A673 (cell line): ENCODE measurements at regions not wholly inside any gene's neighbourhood (a gene's known extent, or its start where the extent isn't known, plus 50 kb on each side); places are given as distances from the start of the nearest gene placed in this dataset.

Experiments
- BruUV-seq: library from RNA; stranded (reverse); fragments of 400-500 nt; replicated peaks from 2 replicates; lab custom pipeline; 2021; lab: Mats Ljungman, UMichigan
- CTCF ChIA-PET: fragments of 300-600 bp; sonication (Branson Sonifier 250); formaldehyde crosslinking; loops from one replicate; lab custom pipeline; 2022; ENCODE audit warnings: antibody characterized with exemption; lab: Charles Lee
- POLR2A ChIA-PET: fragments of 300-600 bp; sonication (Branson Sonifier 250); formaldehyde crosslinking; loops from one replicate; lab custom pipeline; 2022; ENCODE audit warnings: antibody characterized with exemption; ENCODE audit not compliant: low non-redundant PET; lab: Charles Lee
- DNase-seq: peaks from one replicate; pipeline ENCODE4 v3.0.0-alpha.2; 2015; ENCODE audit warnings: low spot score
- H3K27ac ChIP-seq: fragments of 200-600 bp; sonication (generic); 2 replicates; pipeline ENCODE4 v1.5.1; 2016; ENCODE audit warnings: mixed run types, low read depth, mild to moderate bottlenecking, mixed read lengths, antibody characterized with exemption, low read length; ENCODE audit not compliant: poor library complexity, severe bottlenecking
- H3K27me3 ChIP-seq: fragments of 200-600 bp; sonication (generic); replicated peaks from 2 replicates; pipeline ENCODE4 v1.6.1; 2017; ENCODE audit warnings: mixed run types, low read depth, mild to moderate bottlenecking, mixed read lengths, antibody characterized with exemption, low read length; ENCODE audit not compliant: insufficient read depth, poor library complexity
- H3K36me3 ChIP-seq: fragments of 200-600 bp; sonication (generic); 2 replicates; pipeline ENCODE4 v1.6.1; 2016; ENCODE audit warnings: mixed run types, mild to moderate bottlenecking, mixed read lengths, antibody characterized with exemption, low read length; ENCODE audit not compliant: insufficient read depth, poor library complexity, severe bottlenecking
- H3K4me1 ChIP-seq: fragments of 200-600 bp; sonication (generic); 2 replicates; pipeline ENCODE4 v1.6.1; 2017; ENCODE audit warnings: mixed run types, mild to moderate bottlenecking, mixed read lengths, antibody characterized with exemption, low read length; ENCODE audit not compliant: insufficient read depth, poor library complexity, severe bottlenecking
- H3K4me3 ChIP-seq: fragments of 200-600 bp; sonication (generic); 2 replicates; pipeline ENCODE4 v1.5.1; 2016; ENCODE audit warnings: low read depth, mixed run types, mild to moderate bottlenecking, mixed read lengths, low read length; ENCODE audit not compliant: poor library complexity, severe bottlenecking
- H3K9me3 ChIP-seq: fragments of 200-600 bp; sonication (generic); 2 replicates; pipeline ENCODE4 v1.6.1; 2016; ENCODE audit warnings: mixed run types, low read depth, mild to moderate bottlenecking, mixed read lengths, antibody characterized with exemption, low read length; ENCODE audit not compliant: poor library complexity, severe bottlenecking
- EZH2 ChIP-seq: fragments of 200-600 bp; sonication (generic); IDR thresholded peaks from 2 replicates; pipeline ENCODE4 v1.6.1; 2017; ENCODE audit warnings: borderline replicate concordance, low read depth, mild to moderate bottlenecking, mixed read lengths, antibody characterized with exemption, low read length; ENCODE audit not compliant: poor library complexity, severe bottlenecking
- intact Hi-C: fragments of 100-400 bp; cut with micrococcal nuclease; formaldehyde crosslinking; loops from one replicate; pipeline ENCODE4 v1.10.0; 2022; ENCODE audit not compliant: unreplicated experiment
- TF ChIP-seq, protein P1 (sequence below): fragments of 300-800, 200-600 bp; sonication (generic); conservative IDR thresholded peaks from 2 replicates; pipeline ENCODE4 v1.5.1; 2017; ENCODE audit warnings: low read depth, mild to moderate bottlenecking, antibody characterized with exemption, low read length, moderate library complexity, mixed read lengths

DNA sequence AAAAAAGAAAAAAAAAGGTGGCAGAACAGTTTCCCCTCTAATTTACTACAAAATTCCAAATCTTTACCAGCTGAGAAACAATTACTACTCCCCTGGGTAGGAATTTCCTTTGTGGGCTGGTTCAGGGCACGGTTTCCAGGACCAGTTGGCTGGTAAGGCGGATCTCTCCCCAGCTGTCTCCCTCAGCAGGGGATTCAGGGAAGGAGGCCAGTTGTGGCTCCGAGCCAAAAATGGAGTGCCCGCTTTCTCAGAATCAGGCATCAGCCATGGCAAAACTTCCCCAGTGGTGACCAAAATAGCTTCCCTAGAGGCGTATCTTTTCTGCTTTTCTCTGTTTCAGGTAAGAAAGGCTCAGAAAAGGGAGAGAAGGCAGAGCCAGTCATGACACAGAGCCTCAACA lies 91.2 kb downstream of the ZNF22 start:
- TF ChIP-seq, protein P1, sequence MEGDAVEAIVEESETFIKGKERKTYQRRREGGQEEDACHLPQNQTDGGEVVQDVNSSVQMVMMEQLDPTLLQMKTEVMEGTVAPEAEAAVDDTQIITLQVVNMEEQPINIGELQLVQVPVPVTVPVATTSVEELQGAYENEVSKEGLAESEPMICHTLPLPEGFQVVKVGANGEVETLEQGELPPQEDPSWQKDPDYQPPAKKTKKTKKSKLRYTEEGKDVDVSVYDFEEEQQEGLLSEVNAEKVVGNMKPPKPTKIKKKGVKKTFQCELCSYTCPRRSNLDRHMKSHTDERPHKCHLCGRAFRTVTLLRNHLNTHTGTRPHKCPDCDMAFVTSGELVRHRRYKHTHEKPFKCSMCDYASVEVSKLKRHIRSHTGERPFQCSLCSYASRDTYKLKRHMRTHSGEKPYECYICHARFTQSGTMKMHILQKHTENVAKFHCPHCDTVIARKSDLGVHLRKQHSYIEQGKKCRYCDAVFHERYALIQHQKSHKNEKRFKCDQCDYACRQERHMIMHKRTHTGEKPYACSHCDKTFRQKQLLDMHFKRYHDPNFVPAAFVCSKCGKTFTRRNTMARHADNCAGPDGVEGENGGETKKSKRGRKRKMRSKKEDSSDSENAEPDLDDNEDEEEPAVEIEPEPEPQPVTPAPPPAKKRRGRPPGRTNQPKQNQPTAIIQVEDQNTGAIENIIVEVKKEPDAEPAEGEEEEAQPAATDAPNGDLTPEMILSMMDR: no peak
- no peak for TF ChIP-seq EZH2
- ChIA-PET POLR2A (no interaction called here), CTCF (no interaction called here)
- intact Hi-C loops: no loop called here
- H3K27ac ChIP-seq: peak overlapping the region; percentile 40
- no peak overlapping the region for H3K4me3 ChIP-seq
- H3K9me3 ChIP-seq: no peaks in the 10 kb centered on the region
- H3K4me1 ChIP-seq: peaks cover 39% of the 10 kb centered on the region
- no TSS peak for BruUV-seq
- H3K27me3 ChIP-seq: no peaks in the 10 kb centered on the region
- peak; percentile 65 for DNase-seq
- H3K36me3 ChIP-seq: no peaks in the 10 kb centered on the region

DNA sequence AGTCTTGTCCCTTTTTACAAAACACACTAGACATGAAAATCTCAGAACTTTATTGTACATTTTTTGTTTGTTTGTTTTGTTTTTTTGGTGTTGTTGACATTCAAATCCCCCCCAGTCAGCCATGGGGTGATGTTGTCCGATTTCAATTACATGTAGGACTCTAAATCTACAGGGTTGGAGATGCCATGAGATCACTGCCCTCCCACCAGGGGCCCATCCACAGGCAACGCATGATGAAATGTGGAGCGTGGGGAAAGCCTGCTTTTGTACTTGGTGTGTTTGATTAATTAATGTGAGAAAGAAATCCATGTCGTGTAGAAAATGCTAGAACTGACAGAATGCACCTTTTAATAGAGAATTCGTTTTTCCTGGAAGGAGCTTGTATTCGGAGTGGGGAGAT lies 93.2 kb downstream of the ZNF22 start:
- H3K4me3 ChIP-seq: no peak overlapping the region
- intact Hi-C loops: no loop called here
- ChIA-PET POLR2A (no interaction called here), CTCF (no interaction called here)
- peaks cover 39% of the 10 kb centered on the region for H3K4me1 ChIP-seq
- no peak overlapping the region for H3K27ac ChIP-seq
- no peaks in the 10 kb centered on the region for H3K36me3 ChIP-seq
- H3K27me3 ChIP-seq: no peaks in the 10 kb centered on the region
- DNase-seq: no peak
- no TSS peak for BruUV-seq
- TF ChIP-seq, protein P1: no peak
- TF ChIP-seq EZH2: no peak
- no peaks in the 10 kb centered on the region for H3K9me3 ChIP-seq

DNA sequence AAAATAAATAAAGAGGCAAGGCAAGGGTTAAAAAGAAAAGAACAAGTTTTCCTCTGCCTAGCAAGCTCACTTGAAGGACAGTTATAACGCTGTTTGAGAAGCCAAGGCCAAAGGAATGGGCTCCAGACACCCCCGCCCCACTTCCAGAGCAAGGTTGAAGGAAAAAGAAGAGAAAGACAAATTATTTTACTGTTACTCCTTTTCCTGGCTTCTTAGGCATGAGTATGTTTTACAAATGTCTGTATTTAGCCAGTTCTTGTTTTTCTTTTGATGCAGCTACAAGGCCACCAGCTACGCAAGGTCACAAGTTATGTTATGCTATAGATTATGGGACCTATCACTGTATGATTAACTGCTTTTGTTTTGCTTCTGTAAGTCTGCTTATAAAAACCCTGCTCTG lies 94.6 kb downstream of the ZNF22 start:
- no peak for DNase-seq
- H3K36me3 ChIP-seq: no peaks in the 10 kb centered on the region
- peaks cover 39% of the 10 kb centered on the region for H3K4me1 ChIP-seq
- BruUV-seq: no TSS peak
- CTCF ChIA-PET: no interaction called here
- no peak overlapping the region for H3K4me3 ChIP-seq
- peak overlapping the region; percentile 18 for H3K27ac ChIP-seq
- no peaks in the 10 kb centered on the region for H3K9me3 ChIP-seq
- intact Hi-C loops: no loop called here
- POLR2A ChIA-PET: no interaction called here
- H3K27me3 ChIP-seq: no peaks in the 10 kb centered on the region
- TF ChIP-seq, protein P1: no peak
- TF ChIP-seq EZH2: no peak
